Suprapubic skin (tissue), 3 donors: ENCODE measurements at regions not wholly inside any gene's neighbourhood (a gene's known extent, or its start where the extent isn't known, plus 50 kb on each side); places are given as distances from the start of the nearest gene placed in this dataset.

Experiments
- CTCF ChIP-seq, 2 donors: fragments of 200-600 bp in 1 of 2; fragments of 450-650 bp in 1 of 2; sonication (generic) in 1 of 2; IDR thresholded peaks; one replicate each; pipeline ENCODE4 v1.5.1; 2016 to 2019; ENCODE audit warnings: antibody characterized with exemption in 2 of 2, mild to moderate bottlenecking in 1 of 2, moderate library complexity in 1 of 2
- POLR2A ChIP-seq, 2 donors: fragments of 450-650 bp; IDR thresholded peaks; one replicate each; pipeline ENCODE4 v1.6.1; 2017; ENCODE audit warnings: antibody characterized with exemption in 2 of 2, mild to moderate bottlenecking in 2 of 2, moderate library complexity in 2 of 2

- no peak for TF ChIP-seq CTCF (IDR thresholded peaks at IDR 0.05)
- TF ChIP-seq POLR2A (IDR thresholded peaks at IDR 0.05): no peak
Observed at GRCh38 chr3:66592927-66593625, 92.3 kb upstream of the LRIG1 start.
